Skeletal muscle satellite cell (primary cell): ENCODE measurements at regions not wholly inside any gene's neighbourhood (a gene's known extent, or its start where the extent isn't known, plus 50 kb on each side); places are given as distances from the start of the nearest gene placed in this dataset.
"Not testable (repeated sequence)": the region's sequence is repeated elsewhere in the genome, so short reads cannot be mapped to it uniquely, and the experiment has no call there.

Experiments
- H3K27me3 ChIP-seq: 2 replicates; pipeline ENCODE4 v1.7.0; 2013; ENCODE audit warnings: low read length; ENCODE audit not compliant: control insufficient read depth, insufficient read depth
- H3K36me3 ChIP-seq: 2 replicates; pipeline ENCODE4 v1.7.0; 2013; ENCODE audit warnings: mild to moderate bottlenecking, control low read depth, low read length; ENCODE audit not compliant: insufficient read depth
- H3K4me1 ChIP-seq: 2 replicates; pipeline ENCODE4 v1.7.0; 2013; ENCODE audit warnings: low read length; ENCODE audit not compliant: control insufficient read depth, insufficient read depth
- H3K4me2 ChIP-seq: 2 replicates; pipeline ENCODE4 v1.7.0; 2013; ENCODE audit warnings: mild to moderate bottlenecking, low read length
- H3K4me3 ChIP-seq: 2 replicates; pipeline ENCODE4 v1.7.0; 2013; ENCODE audit warnings: low read length
- H3K9ac ChIP-seq: 2 replicates; pipeline ENCODE4 v1.7.0; 2013; ENCODE audit warnings: mild to moderate bottlenecking, low read depth, low read length, moderate library complexity
- H3K9me3 ChIP-seq: replicated peaks from 2 replicates; pipeline ENCODE4 v1.7.0; 2013; ENCODE audit warnings: mild to moderate bottlenecking, control low read depth, low read length

DNA sequence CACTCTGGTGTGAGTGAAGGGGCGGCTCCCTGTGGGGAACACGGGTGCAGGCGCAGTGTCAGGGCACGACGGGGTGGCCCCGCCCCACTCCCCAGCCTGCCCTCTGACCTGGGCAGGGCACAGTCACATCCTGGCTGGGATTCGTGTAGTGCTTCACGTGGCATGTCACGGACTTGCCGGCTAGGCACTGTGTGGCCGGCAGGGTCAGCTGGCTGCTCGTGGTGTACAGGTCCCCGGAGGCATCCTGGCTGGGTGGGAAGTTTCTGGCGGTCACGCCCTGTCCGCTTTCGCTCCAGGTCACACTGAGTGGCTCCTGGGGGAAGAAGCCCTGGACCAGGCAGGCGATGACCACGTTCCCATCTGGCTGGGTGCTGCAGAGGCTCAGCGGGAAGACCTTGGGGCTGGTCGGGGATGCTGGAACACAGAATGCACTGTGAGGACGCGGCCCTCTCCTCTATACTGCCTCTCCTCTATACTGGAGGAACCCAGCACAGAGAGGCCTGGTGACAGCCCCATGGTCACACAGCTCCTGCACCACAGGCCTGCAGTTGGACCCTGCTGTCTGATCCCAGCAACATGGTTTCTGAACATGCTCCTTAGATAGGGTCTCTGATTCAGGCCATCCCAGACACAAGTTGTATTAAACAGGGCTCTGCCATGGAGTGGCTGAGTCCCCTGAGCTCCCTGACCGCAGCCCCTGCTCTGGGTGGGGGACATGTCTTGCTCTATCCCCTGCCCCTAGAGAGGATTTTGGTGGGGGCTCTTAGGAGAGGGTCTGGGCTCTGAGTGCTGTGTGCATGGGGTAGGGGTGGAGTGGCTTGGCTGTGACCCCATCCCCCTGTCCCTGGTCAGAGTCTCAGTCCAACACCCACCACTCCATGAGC, 182.1 kb downstream of the TMEM121 start:
- H3K9ac ChIP-seq, H3K4me3 ChIP-seq, H3K36me3 ChIP-seq, H3K27me3 ChIP-seq, H3K4me2 ChIP-seq, H3K9me3 ChIP-seq, H3K4me1 ChIP-seq: not testable (repeated sequence)

DNA sequence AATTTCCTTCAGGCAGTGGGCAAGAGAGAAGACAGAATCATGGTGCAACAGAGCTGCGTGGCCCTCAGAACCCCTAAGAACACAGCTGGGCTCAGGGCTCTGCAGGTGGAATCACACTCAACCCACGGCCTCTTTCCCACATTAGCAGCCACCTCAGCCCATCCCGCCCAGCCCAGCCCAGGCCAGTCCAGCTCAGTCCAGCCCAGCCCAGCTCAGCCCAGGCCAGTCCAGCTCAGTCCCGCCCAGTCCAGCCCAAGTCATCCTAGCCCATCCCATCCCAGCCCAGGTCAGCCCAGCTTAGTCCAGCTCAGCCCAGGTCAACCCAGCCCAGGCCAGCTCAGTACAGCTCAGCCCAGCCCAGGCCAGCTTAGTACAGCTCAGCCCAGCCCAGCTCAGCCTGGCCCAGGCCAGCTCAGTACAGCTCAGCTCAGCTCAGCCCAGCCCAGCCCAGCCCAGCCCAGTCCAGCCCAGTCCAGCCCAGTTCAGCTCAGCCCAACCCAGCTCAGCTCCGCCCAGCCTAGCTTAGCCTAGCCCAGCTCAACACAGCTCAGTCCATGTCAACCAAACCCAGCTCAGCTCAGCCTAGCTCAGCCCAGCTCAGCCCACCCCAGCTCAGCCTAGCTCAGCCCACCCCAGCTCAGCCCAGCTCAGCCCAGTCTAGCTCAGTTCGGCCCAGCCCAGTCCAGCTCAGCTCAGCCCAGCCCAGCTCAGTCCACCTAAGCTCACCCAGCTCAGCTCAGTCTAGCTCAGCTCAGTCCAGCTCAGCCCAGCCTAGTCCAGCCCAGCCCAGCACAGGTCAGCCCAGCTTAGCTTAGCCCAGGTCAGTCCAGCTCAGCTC, 183.1 kb downstream of the TMEM121 start:
- Histone ChIP-seq H3K4me1 (no peaks in the 10 kb centered on the region), H3K9ac (no peak overlapping the region), H3K4me2 (no peak overlapping the region), H3K9me3 (no peaks in the 10 kb centered on the region), H3K36me3 (no peaks in the 10 kb centered on the region), H3K27me3 (no peaks in the 10 kb centered on the region), H3K4me3 (no peak overlapping the region)

DNA sequence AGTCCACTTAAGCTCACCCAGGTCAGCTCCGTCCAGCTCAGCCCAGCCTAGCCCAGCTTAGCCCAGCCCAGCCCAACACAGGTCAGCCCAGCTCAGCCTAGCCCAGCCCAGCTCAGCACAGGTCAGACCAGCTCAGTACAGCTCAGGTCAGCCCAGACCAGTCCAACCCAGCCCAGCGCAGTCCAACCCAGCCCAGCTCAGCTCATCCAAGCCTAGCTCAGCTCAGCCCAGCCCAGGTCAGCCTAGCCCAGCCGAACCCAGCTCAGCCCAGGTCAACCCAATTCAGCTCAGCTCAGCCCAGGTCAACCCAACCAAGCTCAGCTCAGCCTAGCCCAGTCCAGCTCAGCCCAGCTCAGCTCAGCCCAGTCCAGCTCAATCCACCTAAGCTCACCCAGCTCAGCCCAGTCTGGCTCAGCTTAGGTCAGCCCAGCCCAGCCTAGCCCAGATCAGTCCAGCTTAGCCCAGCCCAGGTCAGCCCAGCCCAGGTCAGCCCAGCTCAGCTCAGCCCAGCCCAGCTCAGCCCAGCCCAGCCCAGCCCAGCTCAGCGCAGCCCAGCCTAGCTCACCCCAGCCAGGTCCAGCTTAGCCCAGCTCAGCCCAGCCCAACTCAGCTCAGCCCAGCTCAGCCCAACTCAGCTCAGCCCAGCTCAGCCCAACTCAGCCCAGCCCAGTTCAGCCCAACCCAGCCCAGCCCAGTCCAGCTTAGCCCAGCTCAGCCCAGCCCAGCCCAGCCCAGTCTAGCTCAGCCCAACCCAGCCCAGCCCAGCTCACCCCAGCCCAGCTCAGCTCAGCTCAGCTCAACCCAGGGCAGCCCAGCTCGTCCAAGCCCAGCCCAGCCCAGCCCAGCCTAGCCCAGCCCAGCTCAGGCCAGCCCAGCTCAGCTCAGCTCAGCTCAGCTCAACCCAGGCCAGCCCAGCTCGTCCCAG, 184.0 kb downstream of the TMEM121 start:
- Histone ChIP-seq H3K4me2 (no peak overlapping the region), H3K27me3 (no peaks in the 10 kb centered on the region), H3K4me1 (no peaks in the 10 kb centered on the region), H3K4me3 (no peak overlapping the region), H3K9ac (no peak overlapping the region), H3K9me3 (no peaks in the 10 kb centered on the region), H3K36me3 (no peaks in the 10 kb centered on the region)

DNA sequence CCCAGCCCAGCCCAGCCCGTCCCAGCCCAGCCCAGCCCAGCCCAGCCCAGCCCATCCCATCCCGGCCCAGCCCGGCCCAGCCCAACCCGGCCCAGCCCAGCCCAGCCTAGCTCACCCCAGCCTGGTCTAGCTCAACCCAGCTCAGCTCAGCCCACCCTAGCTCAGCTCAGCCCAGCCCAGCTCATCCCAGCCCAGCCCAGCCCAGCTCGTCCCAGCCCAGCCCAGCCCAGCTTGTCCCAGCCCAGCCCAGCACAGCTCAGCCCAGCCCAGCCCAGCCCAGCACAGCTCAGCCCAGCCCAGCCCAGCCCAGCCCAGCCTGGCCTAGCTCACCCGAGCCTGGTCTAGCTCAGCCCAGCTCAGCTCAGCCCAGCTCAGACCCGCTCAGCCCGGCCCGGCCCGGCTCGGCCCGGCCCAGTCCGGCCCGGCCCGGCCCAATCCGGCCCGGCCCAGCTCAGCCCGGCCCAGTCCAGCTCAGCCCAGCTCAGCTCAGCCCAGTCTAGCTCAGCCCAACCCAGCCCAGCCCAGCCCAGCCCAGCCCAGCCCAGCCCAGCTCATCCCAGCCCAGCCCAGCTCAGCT, 184.7 kb downstream of the TMEM121 start:
- Histone ChIP-seq H3K4me2 (no peak overlapping the region), H3K4me1 (no peaks in the 10 kb centered on the region), H3K9ac (no peak overlapping the region), H3K9me3 (no peaks in the 10 kb centered on the region), H3K4me3 (no peak overlapping the region), H3K36me3 (no peaks in the 10 kb centered on the region), H3K27me3 (no peaks in the 10 kb centered on the region)

DNA sequence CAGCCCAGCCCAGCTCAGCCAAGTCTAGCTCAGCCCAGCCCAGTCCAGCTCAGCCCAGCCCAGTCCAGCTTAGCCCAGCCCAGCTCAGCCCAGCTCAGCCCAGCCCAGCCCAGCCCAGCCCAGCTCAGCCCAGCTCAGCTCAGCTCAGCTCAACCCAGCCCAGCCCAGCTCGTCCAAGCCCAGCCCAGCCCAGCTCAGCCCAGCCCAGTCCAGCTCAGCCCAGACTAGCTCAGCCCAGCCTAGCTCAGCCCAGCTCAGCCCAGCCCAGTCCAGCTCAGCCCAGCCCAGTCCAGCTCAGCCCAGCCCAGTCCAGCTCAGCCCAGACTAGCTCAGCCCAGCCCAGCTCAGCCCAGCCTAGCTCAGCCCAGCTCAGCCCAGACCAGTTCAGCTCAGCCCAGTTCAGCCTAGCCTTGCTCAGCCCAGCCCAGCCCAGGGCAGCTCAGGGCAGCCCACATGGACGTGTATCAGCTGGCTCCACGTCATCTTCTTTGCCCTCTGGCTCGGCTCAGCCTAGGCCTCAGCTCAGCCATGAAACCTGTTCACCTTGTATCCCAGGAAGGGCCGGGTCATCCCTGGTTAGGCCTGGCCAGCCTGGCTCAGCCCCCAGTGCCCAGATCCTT, 185.6 kb downstream of the TMEM121 start:
- no peak overlapping the region for H3K4me3 ChIP-seq
- H3K36me3 ChIP-seq, result no peaks in the 10 kb centered on the region
- H3K4me1 ChIP-seq, result no peaks in the 10 kb centered on the region
- H3K9ac ChIP-seq, result no peak overlapping the region
- H3K4me2 ChIP-seq, result no peak overlapping the region
- H3K27me3 ChIP-seq, result no peaks in the 10 kb centered on the region
- no peaks in the 10 kb centered on the region for H3K9me3 ChIP-seq

DNA sequence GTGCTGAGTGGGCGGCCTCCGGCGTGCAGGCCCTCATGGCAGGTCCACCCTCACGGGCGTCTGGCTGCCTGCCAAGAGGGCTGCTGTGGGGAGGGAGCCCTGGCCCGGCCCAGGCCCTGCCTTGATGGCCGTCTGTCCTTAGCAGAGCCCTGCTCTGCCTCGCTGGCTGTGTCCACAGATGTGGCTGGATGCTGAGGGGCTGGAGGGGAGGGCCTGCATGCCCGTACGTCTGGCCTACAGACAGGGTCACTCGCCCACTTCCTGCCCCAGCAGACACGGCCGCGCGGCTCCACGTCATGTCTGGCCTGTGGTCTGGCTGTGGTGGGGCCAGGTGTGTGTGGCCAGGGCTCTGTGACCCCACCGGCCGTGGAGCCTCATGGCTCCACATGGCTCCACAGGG, 186.3 kb downstream of the TMEM121 start:
- H3K4me2 ChIP-seq, H3K27me3 ChIP-seq, H3K9ac ChIP-seq, H3K4me3 ChIP-seq, H3K9me3 ChIP-seq, H3K4me1 ChIP-seq, H3K36me3 ChIP-seq: not testable (repeated sequence)

DNA sequence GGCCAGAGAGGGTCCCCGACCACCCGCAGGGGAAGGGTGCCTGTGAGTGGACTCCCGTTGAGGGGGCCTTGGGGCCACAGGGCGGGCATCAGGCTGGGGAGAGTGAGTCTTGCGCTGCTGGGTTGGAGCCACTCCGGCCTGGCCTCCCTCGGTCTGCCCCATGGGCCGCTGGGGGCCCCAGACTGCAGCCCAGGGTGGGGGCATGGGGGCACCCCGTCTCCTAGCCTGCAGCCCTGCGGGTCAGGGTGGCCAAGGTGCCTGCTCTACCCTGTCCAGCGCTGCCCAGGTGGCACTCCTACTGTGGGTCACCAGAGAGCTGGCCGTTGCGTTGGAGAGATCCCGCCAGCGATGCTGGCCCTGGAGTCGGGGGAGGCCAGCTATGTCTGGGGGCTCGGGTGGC, 186.8 kb downstream of the TMEM121 start:
- H3K27me3 ChIP-seq, result not testable (repeated sequence)

DNA sequence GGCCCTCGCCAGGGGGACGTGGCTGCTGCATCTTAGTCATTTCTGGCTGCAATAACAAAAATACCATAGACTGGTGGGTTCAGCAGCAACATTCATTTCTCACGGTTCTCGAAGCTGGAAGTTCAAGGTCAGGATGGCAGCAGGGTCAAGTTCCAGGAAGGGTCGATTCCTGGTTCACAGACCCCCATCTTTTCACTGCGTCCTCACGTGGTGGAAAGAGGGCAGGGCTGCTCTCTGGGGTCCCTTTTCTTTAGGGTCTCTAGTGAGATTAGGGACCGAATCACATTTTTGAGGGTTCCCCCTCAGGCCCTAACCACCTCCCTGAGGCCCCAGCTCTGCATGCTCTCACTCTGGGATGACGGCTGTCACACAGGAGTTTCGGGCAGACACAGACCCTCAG, 187.5 kb downstream of the TMEM121 start:
- H3K4me1 ChIP-seq, H3K36me3 ChIP-seq, H3K9ac ChIP-seq, H3K4me3 ChIP-seq, H3K27me3 ChIP-seq, H3K9me3 ChIP-seq, H3K4me2 ChIP-seq: not testable (repeated sequence)

More for the DNA sequence above, 186.8 kb downstream of the TMEM121 start:
- H3K4me2 ChIP-seq, H3K36me3 ChIP-seq, H3K9ac ChIP-seq, H3K4me1 ChIP-seq, H3K4me3 ChIP-seq, H3K9me3 ChIP-seq: not testable (repeated sequence)

DNA sequence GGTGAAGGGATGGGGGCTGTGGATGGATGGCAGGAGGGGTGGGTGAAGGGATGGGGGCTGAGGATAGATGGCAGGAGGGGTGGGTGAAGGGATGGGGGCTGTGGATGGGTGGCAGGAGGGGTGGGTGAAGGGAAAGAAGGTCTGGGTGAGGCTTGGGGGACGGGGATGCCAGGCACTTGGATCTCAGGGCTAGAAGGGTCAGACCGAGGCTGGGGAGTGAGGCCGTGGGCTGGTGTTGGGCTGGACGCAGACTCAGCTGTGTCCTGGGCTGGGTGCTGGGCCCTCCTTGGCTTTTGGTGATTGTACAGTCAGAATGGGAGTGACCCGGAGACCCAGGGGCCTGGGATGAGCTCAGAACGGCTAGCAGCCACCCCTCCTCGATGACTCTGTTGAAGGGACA, 192.4 kb downstream of the TMEM121 start:
- not testable (repeated sequence) for H3K27me3 ChIP-seq, H3K4me3 ChIP-seq, H3K4me2 ChIP-seq, H3K9ac ChIP-seq, H3K36me3 ChIP-seq, H3K9me3 ChIP-seq, H3K4me1 ChIP-seq

DNA sequence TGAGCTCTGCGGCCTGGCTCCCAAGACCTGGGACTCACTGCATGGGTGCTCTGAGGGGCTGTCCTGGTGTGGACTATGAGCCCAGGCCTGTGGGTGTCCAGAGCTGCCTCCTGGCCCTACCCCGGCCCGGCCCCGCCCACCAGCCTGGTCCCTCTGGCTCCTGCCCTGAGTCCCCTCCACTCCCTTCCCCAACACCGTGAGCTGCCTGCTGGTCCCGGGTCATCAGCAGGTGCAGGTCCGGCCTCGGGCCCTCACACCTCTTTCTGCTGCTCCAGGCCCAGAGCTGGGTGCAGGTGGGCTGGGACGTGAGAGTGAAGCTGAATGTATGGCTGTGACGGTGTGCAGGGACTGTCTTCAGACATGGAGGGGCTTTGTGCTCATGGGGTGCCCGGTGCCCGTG, 193.7 kb downstream of the TMEM121 start:
- not testable (repeated sequence) for H3K4me2 ChIP-seq, H3K9ac ChIP-seq, H3K4me1 ChIP-seq, H3K9me3 ChIP-seq, H3K4me3 ChIP-seq, H3K27me3 ChIP-seq, H3K36me3 ChIP-seq
